22Rv1 (cell line): ENCODE measurements at regions not wholly inside any gene's neighbourhood (a gene's known extent, or its start where the extent isn't known, plus 50 kb on each side); places are given as distances from the start of the nearest gene placed in this dataset.

Source experiments
- H3K27ac ChIP-seq: fragments of 450-650 bp; 2 replicates; pipeline ENCODE4 v1.5.1; 2017
- CTCF ChIP-seq: fragments of 450-650 bp; IDR thresholded peaks from 2 replicates; pipeline ENCODE4 v1.5.1; 2017; ENCODE audit warnings: mild to moderate bottlenecking
- ZFX ChIP-seq: fragments of 450-650 bp; IDR thresholded peaks from 2 replicates; pipeline ENCODE4 v1.6.1; 2017; ENCODE audit warnings: antibody characterized with exemption, borderline replicate concordance

GRCh38 chr20:51287628-51288413, 254.7 kb downstream of the NFATC2 start:
- no peak for TF ChIP-seq ZFX
- no peak for TF ChIP-seq CTCF
- no peak overlapping the region for H3K27ac ChIP-seq

- no peak overlapping the region for H3K27ac ChIP-seq
- no peak for TF ChIP-seq ZFX
- no peak for TF ChIP-seq CTCF
Measured at GRCh38 chr20:51286758-51287157, 255.8 kb downstream of the NFATC2 start.

DNA sequence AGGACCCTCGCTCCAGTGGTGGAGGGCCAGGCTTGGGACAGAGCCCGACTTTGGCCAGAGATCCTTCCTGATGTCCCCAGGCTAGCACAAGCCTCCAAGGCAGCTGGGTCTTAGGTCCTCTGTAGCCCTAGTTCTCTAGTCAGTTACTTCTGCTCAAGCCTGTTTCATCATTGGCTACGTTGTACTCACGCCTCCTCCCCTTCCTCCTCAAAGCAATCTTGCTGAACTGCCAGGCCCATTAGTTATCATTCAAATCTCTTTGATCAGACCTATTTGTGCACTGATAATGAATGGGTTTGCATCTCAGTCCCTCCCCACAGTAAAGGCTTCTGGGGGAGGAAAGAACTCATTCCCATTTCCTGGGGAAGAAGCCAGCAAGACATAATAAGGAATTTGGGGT, 256.8 kb downstream of the NFATC2 start:
- TF ChIP-seq CTCF = no peak
- TF ChIP-seq ZFX = no peak
- no peak overlapping the region for H3K27ac ChIP-seq

- TF ChIP-seq CTCF (no peak), ZFX (no peak)
- H3K27ac ChIP-seq = no peak overlapping the region
Measured at GRCh38 chr20:51284871-51285270, 257.6 kb downstream of the NFATC2 start.

DNA sequence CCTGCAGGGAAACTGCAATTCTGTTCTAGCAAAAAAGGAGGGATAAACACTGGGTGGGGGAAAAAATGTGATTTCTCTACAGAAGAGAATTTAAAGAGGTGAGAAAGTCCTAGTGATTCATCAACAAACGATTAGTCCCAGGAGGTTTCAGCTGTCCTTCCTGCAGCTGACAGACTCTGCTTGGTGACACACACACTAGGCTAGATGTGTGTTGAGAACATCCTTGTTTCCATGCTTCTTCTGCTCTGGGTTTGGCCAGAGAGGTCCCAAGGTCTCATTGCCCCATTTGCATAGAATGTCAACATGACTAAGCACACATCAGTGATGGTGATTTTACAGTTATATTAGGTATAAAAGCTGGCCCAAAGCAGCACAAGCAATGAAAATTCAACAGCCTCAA, 258.3 kb downstream of the NFATC2 start:
- H3K27ac ChIP-seq = no peak overlapping the region

GRCh38 chr20:51281521-51281920, 258.6 kb upstream of the KCNG1 start:
- no peak overlapping the region for H3K27ac ChIP-seq
- TF ChIP-seq CTCF = no peak
- no peak for TF ChIP-seq ZFX

More for the DNA sequence above, 258.3 kb downstream of the NFATC2 start:
- no peak for TF ChIP-seq ZFX
- no peak for TF ChIP-seq CTCF

DNA sequence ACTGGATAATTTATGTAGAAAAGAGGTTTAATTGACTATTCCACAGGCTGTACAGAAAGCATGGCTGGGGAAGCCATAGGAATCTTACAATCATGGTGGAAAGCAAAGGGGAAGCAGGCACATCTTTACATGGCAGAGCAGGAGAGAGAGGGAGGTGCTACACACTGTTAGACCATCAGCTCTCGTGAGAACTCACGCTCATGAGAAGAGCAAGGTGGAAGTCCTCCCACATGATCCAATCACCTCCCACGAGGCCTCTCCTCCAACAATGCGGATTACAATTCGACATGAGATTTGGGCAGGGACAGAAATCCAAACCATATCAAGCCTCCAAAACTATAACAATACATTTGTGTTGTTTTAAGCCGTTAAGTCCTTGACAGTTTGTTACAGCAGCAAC, 257.1 kb upstream of the KCNG1 start:
- no peak overlapping the region for H3K27ac ChIP-seq
- no peak for TF ChIP-seq ZFX
- no peak for TF ChIP-seq CTCF
